HUDEP-2 (cell line): ENCODE measurements at regions not wholly inside any gene's neighbourhood (a gene's known extent, or its start where the extent isn't known, plus 50 kb on each side); places are given as distances from the start of the nearest gene placed in this dataset.

Source experiments
- DNase-seq, 76 experiments: peaks; one replicate each; lab custom pipeline; 2025; ENCODE audit not compliant: unreplicated experiment in 76 of 76; lab: John Stamatoyannopoulos, UW

DNA sequence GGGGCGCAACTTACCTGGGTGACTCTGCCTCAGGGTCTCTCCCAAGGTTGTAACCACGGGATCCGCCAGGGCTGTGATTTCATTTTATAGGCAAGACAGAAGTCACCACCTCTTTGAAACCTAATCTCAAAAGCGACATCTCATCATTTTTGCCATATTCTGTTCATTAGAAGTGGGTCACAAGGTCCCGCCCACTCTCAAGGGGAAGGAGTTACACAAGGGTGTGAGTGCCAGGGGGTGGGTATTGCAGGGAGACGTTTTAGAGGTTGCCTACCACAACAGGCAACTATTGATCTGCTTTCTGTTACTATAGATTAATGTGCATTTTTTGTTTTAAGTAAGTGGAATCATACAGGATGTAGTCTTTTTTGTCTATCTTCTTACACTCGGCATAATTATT is 56.6 kb upstream of the ADPGK start:
- no peak for DNase-seq

DNA sequence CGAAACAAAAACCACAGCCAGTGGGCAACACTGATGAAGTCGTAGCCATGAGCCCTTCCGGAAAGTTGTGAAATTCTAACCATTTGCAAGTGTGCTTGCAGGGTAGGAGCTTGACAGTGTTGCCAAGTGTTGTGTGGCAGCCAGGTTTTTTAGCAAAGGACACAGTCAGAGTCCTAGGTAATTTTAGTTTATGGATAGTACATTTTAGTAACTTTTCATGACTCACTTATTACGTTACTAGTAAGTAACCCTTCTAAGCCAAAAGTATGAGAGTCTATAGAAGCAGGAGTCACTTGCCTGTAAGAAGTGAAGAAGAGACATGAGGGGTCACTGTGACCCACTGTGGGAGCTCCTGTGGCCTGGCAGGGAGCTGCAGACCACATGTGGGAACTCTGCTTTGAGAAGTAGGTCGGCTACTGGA is 54.8 kb upstream of the ADPGK start:
- DNase-seq, result no peak

DNA sequence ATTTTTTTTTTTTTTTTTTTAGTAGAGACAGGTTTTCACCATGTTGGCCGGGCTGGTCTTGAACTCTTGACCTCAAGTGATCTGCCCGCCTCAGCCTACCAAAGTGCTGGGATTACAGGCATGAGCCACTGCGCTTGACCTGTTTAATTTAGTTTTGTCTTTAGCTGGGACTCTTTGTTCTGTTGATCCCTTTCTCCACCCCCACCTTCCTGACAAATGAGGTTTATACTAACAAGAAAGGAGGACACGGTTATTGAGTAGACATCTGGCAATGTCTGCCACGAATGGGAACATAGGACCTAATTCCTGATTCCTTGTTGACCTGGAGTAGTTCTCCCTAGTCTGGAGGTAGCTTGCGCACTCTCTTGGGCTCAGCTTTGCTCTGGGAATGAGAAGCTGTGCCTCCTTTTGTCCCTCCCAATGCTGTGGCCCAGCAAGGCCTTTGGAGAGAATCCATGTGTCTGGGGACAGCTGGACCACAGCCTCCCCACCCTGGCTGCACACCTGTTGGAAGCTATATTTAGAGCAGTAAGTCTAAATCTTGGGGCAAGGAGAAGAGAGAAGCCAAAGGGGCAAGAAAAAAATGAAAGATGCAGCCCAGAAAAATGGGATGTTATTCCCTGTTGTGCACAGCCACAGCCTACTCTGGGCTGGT is 53.2 kb upstream of the ADPGK start:
- no peak for DNase-seq

DNA sequence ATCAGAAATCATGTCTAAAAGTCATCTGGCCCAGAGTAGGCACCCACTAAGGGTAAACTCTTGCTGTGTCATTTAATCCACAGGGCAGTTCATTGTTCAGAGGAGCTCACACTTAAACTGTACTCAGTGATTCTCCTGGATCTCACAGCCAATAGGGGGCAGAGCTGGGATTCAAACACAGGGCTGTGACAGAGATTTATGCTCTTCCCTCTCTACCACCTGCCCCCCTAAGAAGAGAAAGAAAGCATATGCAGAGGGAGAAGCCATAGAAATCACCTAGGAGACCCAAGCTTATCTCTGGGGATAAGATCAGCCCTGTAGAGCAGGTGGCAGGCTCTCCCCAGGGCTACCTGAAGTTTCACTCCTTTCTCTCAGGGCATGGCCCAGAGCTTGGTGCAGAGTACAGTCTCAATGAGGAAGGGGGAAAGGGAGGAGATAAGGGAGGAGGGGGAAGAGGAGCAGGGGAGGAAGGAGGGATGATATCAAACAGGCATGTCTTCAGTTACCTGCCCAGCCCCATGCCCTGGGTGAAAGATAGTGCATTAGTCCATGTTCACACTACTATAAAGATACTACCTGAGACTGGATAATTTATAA is 51.8 kb upstream of the ADPGK start:
- DNase-seq, result peak in 4 of 76 experiments; percentile 1 to 7 (median 4)

DNA sequence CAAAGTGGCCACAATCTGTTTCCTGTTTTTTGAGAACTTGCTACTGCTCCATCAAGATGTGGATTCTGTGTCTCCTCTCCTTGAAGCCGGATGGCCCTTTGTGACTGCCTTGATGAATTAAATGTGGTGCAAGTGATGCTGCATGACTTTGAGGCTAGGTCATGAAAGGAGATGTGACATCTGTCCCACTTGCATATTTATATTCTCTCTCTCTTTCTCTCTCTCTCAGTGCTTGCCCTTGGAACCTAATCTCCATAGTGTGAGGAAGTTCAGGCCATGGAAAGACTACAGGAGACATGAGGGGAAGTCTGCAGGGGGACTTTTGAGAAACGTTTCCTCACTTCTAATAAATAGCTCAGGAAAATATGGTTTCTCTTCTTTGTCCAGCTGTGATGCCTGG is 50.0 kb upstream of the ADPGK start:
- no peak for DNase-seq
